Uterus (tissue), 3 donors: ENCODE measurements at regions not wholly inside any gene's neighbourhood (a gene's known extent, or its start where the extent isn't known, plus 50 kb on each side); places are given as distances from the start of the nearest gene placed in this dataset.
"Not testable (repeated sequence)": the region's sequence is repeated elsewhere in the genome, so short reads cannot be mapped to it uniquely, and the experiment has no call there.

Source experiments
- DNase-seq, 2 donors: peaks; one replicate each; pipeline ENCODE4 v3.0.0-alpha.2; 2019 to 2020
- H3K27ac ChIP-seq, 2 donors: fragments of 200-600 bp; sonication (generic); 1 replicate in 1 of 2; 2 replicates in 1 of 2; pipeline ENCODE4 v1.5.1; 2016 to 2018
- H3K27me3 ChIP-seq, 2 donors: fragments of 200-600 bp; sonication (generic); one replicate each; pipeline ENCODE4 v1.5.1; 2018 to 2019; ENCODE audit warnings: control low read depth in 1 of 2
- H3K36me3 ChIP-seq, 2 donors: fragments of 200-600 bp; sonication (generic); one replicate each; pipeline ENCODE4 v1.5.1; 2019; ENCODE audit warnings: control low read depth in 1 of 2
- H3K4me1 ChIP-seq, 2 donors: fragments of 200-600 bp; sonication (generic); one replicate each; pipeline ENCODE4 v1.5.1; 2018 to 2019; ENCODE audit warnings: control low read depth in 1 of 2
- H3K4me3 ChIP-seq, 2 donors: fragments of 200-600 bp; sonication (generic); 1 replicate in 1 of 2; 2 replicates in 1 of 2; pipeline ENCODE4 v1.5.1; 2018 to 2019; ENCODE audit warnings: mild to moderate bottlenecking in 1 of 2
- H3K9me3 ChIP-seq, 2 donors: fragments of 200-600 bp; sonication (generic); one replicate each; pipeline ENCODE4 v1.5.1; 2019; ENCODE audit warnings: control low read depth in 1 of 2
- CTCF ChIP-seq, 4 experiments: fragments of 200-600 bp in 2 of 4; fragments of 450-650 bp in 2 of 4; sonication (generic) in 2 of 4; IDR thresholded peaks; one replicate each; pipeline ENCODE4 v1.5.1; 2016 to 2019; ENCODE audit warnings: antibody characterized with exemption in 4 of 4, mild to moderate bottlenecking in 2 of 4, moderate library complexity in 1 of 4
- POLR2A ChIP-seq, 2 donors: fragments of 450-650 bp; IDR thresholded peaks; one replicate each; pipeline ENCODE4 v1.6.1; 2016; ENCODE audit warnings: antibody characterized with exemption in 2 of 2, mild to moderate bottlenecking in 1 of 2, moderate library complexity in 1 of 2
- intact Hi-C: fragments of 100-400 bp; cut with DNase I; formaldehyde crosslinking; loops from one replicate; pipeline ENCODE4 v1.15.1; 2023; ENCODE audit warnings: low total_unique reads
- donor health status: DM: yes; HTN: yes; CAD: no.

- H3K27ac ChIP-seq: peak overlapping the region in 1 of 2 donors; percentile 27
- H3K4me1 ChIP-seq: no peaks in the 10 kb centered on the region
- H3K4me3 ChIP-seq: no peak overlapping the region
- H3K27me3 ChIP-seq: peaks cover 0 to 4% of the 10 kb centered on the region in 2 donors
- intact Hi-C loops: no loop called here
- TF ChIP-seq POLR2A (IDR thresholded peaks at IDR 0.05): no peak
- TF ChIP-seq CTCF (IDR thresholded peaks at IDR 0.05): no peak
- no peaks in the 10 kb centered on the region for H3K36me3 ChIP-seq
- H3K9me3 ChIP-seq: no peaks in the 10 kb centered on the region
- no peak for DNase-seq
Measured at GRCh38 chrX:109782994-109783700, 50.1 kb upstream of the ACSL4 start.

- no peaks in the 10 kb centered on the region for H3K4me1 ChIP-seq
- intact Hi-C loops: no loop called here
Measured at GRCh38 chrX:109783701-109784079, 50.6 kb upstream of the ACSL4 start.

GRCh38 chrX:109785053-109785452 is 52.0 kb upstream of the ACSL4 start:
- TF ChIP-seq CTCF (IDR thresholded peaks at IDR 0.05) (no peak), POLR2A (IDR thresholded peaks at IDR 0.05) (no peak)
- H3K36me3 ChIP-seq: no peaks in the 10 kb centered on the region
- H3K4me1 ChIP-seq: no peaks in the 10 kb centered on the region
- H3K27ac ChIP-seq: no peak overlapping the region
- intact Hi-C loops: no loop called here
- peaks cover 0 to 4% of the 10 kb centered on the region in 2 donors for H3K27me3 ChIP-seq
- DNase-seq: no peak
- H3K9me3 ChIP-seq: no peaks in the 10 kb centered on the region
- no peak overlapping the region for H3K4me3 ChIP-seq

More at GRCh38 chrX:109783701-109784079, 50.6 kb upstream of the ACSL4 start:
- peak overlapping the region in 1 of 2 donors; percentile 27 for H3K27ac ChIP-seq
- no peak overlapping the region for H3K4me3 ChIP-seq
- peaks cover 0 to 4% of the 10 kb centered on the region in 2 donors for H3K27me3 ChIP-seq
- TF ChIP-seq CTCF (IDR thresholded peaks at IDR 0.05): no peak
- no peak for TF ChIP-seq POLR2A (IDR thresholded peaks at IDR 0.05)
- peak in 1 of 2 donors; percentile 35 for DNase-seq
- no peaks in the 10 kb centered on the region for H3K9me3 ChIP-seq
- no peaks in the 10 kb centered on the region for H3K36me3 ChIP-seq

- intact Hi-C loops, H3K27me3 ChIP-seq, H3K4me1 ChIP-seq, H3K4me3 ChIP-seq, DNase-seq, H3K36me3 ChIP-seq, H3K9me3 ChIP-seq, H3K27ac ChIP-seq: not testable (repeated sequence)
Measured at GRCh38 chrX:109790511-109790910, 57.5 kb upstream of the ACSL4 start.

GRCh38 chrX:109793191-109793590 is 60.1 kb upstream of the ACSL4 start:
- Histone ChIP-seq H3K36me3 (no peaks in the 10 kb centered on the region), H3K27me3 (no peaks in the 10 kb centered on the region), H3K27ac (no peak overlapping the region), H3K4me3 (no peak overlapping the region), H3K4me1 (no peaks in the 10 kb centered on the region), H3K9me3 (no peaks in the 10 kb centered on the region)
- intact Hi-C loops: no loop called here
- DNase-seq: no peak
- no peak for TF ChIP-seq POLR2A (IDR thresholded peaks at IDR 0.05)
- TF ChIP-seq CTCF (IDR thresholded peaks at IDR 0.05): no peak
